ENCODE measurements at regions not wholly inside any gene's neighbourhood (a gene's known extent, or its start where the extent isn't known, plus 50 kb on each side); places are given as distances from the start of the nearest gene placed in this dataset.

DNA sequence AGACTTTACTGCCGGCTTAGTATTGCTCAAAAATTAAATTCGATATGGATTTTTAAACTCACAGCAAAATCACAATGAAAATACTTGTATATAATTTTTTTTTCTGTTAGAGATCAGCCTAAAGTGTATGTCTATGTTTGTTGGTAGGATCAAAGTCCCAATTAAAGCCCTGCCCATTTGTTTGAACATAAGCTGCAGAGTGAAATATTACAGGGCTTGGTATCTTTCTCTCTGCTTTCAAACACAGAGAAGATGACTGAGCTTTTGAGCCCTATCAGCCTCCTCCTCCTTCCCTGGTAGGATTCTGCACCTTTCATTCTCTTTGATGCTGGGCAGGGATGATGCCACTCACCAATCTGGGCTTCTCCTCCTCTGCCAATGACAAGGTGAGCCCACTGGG, 345.4 kb downstream of the PPP1R2C start:
- no peak for TF ChIP-seq EZH2 (IDR thresholded peaks at IDR 0.05; ENCODE audit: low read length)
- TF ChIP-seq, protein P1, sequence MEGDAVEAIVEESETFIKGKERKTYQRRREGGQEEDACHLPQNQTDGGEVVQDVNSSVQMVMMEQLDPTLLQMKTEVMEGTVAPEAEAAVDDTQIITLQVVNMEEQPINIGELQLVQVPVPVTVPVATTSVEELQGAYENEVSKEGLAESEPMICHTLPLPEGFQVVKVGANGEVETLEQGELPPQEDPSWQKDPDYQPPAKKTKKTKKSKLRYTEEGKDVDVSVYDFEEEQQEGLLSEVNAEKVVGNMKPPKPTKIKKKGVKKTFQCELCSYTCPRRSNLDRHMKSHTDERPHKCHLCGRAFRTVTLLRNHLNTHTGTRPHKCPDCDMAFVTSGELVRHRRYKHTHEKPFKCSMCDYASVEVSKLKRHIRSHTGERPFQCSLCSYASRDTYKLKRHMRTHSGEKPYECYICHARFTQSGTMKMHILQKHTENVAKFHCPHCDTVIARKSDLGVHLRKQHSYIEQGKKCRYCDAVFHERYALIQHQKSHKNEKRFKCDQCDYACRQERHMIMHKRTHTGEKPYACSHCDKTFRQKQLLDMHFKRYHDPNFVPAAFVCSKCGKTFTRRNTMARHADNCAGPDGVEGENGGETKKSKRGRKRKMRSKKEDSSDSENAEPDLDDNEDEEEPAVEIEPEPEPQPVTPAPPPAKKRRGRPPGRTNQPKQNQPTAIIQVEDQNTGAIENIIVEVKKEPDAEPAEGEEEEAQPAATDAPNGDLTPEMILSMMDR (optimal IDR thresholded peaks at IDR 0.05 in 1 of 3, IDR thresholded peaks at IDR 0.05 in 1 of 3, conservative IDR thresholded peaks at IDR 0.05 in 1 of 3; ENCODE audit: extremely low read depth in 1 of 3, insufficient read depth in 2 of 3, low read length in 3 of 3): no peak
- no peak for FAIRE-seq

DNA sequence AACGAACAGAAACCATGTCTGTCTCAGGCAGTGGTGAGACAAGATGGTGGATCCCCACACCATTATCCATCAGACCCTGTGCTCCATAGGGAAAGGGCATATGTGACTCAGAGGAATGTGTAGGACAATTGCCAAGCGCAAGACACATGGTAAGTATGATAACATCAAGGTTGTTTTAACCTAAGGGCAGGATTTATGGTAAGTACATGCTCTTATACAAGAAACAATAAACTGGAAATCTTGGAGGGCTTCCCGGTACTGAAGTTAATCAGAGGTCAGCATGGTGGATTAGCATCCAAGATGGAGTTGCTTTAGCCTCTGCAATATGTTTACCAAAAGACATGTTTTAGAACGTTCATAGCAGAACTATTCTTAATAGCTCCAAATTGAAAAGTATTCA, 355.0 kb downstream of the PPP1R2C start:
- FAIRE-seq (no peak), DNase-seq (ENCODE audit: low read depth, low spot score) (no peak)
- H3K4me3 ChIP-seq (ENCODE audit: control insufficient read depth in 2 of 3, extremely low read depth in 1 of 3, insufficient read depth in 2 of 3, low read depth in 1 of 3, low read length in 3 of 3): no peak overlapping the region
- H3K9me1 ChIP-seq (ENCODE audit: control insufficient read depth, extremely low read depth, insufficient read depth, low read length): no peaks in the 10 kb centered on the region
- no peak overlapping the region for H2AFZ ChIP-seq (ENCODE audit: control insufficient read depth, low read length)
- no peak overlapping the region for H3K27ac ChIP-seq (ENCODE audit: control insufficient read depth, insufficient read depth, low read length)
- H4K20me1 ChIP-seq (ENCODE audit: control insufficient read depth, extremely low read depth, insufficient read depth, low read length): no peaks in the 10 kb centered on the region
- H3K27me3 ChIP-seq (ENCODE audit: control insufficient read depth, extremely low read depth, insufficient read depth, low read length): no peaks in the 10 kb centered on the region
- no peak overlapping the region for H3K9ac ChIP-seq (ENCODE audit: control insufficient read depth, extremely low read depth, insufficient read depth, low read length)
- H3K36me3 ChIP-seq (ENCODE audit: control insufficient read depth in 2 of 2, extremely low read depth in 1 of 2, insufficient read depth in 2 of 2, low read length in 2 of 2): no peaks in the 10 kb centered on the region
- H3K79me2 ChIP-seq (ENCODE audit: control insufficient read depth, insufficient read depth, low read length): no peaks in the 10 kb centered on the region
- dilution Hi-C loops (cut with MboI; ENCODE audit: extremely low pct_ligation_motif_present, low sequenced_read_pairs): no loop called here
- no peak overlapping the region for H3K4me2 ChIP-seq (ENCODE audit: control insufficient read depth, extremely low read depth, insufficient read depth, low read depth, low read length)
- TF ChIP-seq EZH2 (IDR thresholded peaks at IDR 0.05; ENCODE audit: low read length): no peak
- TF ChIP-seq, protein P1 (optimal IDR thresholded peaks at IDR 0.05 in 1 of 3, IDR thresholded peaks at IDR 0.05 in 1 of 3, conservative IDR thresholded peaks at IDR 0.05 in 1 of 3; ENCODE audit: extremely low read depth in 1 of 3, insufficient read depth in 2 of 3, low read length in 3 of 3): no peak
- H3K9me3 ChIP-seq (ENCODE audit: control insufficient read depth, low read depth, low read length): no peaks in the 10 kb centered on the region
- H3K4me1 ChIP-seq (ENCODE audit: control insufficient read depth, extremely low read depth, insufficient read depth, low read length): no peaks in the 10 kb centered on the region

More for the DNA sequence above, 345.4 kb downstream of the PPP1R2C start:
- H3K4me2 ChIP-seq (ENCODE audit: control insufficient read depth, extremely low read depth, insufficient read depth, low read depth, low read length): no peak overlapping the region
- H3K9me3 ChIP-seq (ENCODE audit: control insufficient read depth, low read depth, low read length): no peaks in the 10 kb centered on the region
- H3K4me3 ChIP-seq (ENCODE audit: control insufficient read depth in 2 of 3, extremely low read depth in 1 of 3, insufficient read depth in 2 of 3, low read depth in 1 of 3, low read length in 3 of 3): no peak overlapping the region
- H4K20me1 ChIP-seq (ENCODE audit: control insufficient read depth, extremely low read depth, insufficient read depth, low read length): no peaks in the 10 kb centered on the region
- H3K79me2 ChIP-seq (ENCODE audit: control insufficient read depth, insufficient read depth, low read length): no peaks in the 10 kb centered on the region
- H3K36me3 ChIP-seq (ENCODE audit: control insufficient read depth in 2 of 2, extremely low read depth in 1 of 2, insufficient read depth in 2 of 2, low read length in 2 of 2): no peaks in the 10 kb centered on the region
- dilution Hi-C loops (cut with MboI; ENCODE audit: extremely low pct_ligation_motif_present, low sequenced_read_pairs): no loop called here
- no peak for DNase-seq (ENCODE audit: low read depth, low spot score)
- no peak overlapping the region for H3K9ac ChIP-seq (ENCODE audit: control insufficient read depth, extremely low read depth, insufficient read depth, low read length)
- H3K27ac ChIP-seq (ENCODE audit: control insufficient read depth, insufficient read depth, low read length): no peak overlapping the region
- no peaks in the 10 kb centered on the region for H3K9me1 ChIP-seq (ENCODE audit: control insufficient read depth, extremely low read depth, insufficient read depth, low read length)
- no peak overlapping the region for H2AFZ ChIP-seq (ENCODE audit: control insufficient read depth, low read length)
- H3K27me3 ChIP-seq (ENCODE audit: control insufficient read depth, extremely low read depth, insufficient read depth, low read length): no peaks in the 10 kb centered on the region
- H3K4me1 ChIP-seq (ENCODE audit: control insufficient read depth, extremely low read depth, insufficient read depth, low read length): no peaks in the 10 kb centered on the region

Measured in keratinocyte (primary cell).